NCI-H748 (cell line): ENCODE measurements at regions not wholly inside any gene's neighbourhood (a gene's known extent, or its start where the extent isn't known, plus 50 kb on each side); places are given as distances from the start of the nearest gene placed in this dataset.

Source experiments
- DNase-seq: peaks from one replicate; lab custom pipeline; 2025; ENCODE audit not compliant: unreplicated experiment; lab: John Stamatoyannopoulos, UW

- no peak for DNase-seq
These were observed 487.7 kb upstream of the BTBD3 start for GRCh38 chr20:11429889-11430519.

GRCh38 chr20:11430652-11431051 lies 487.0 kb upstream of the BTBD3 start:
- DNase-seq: no peak

DNA sequence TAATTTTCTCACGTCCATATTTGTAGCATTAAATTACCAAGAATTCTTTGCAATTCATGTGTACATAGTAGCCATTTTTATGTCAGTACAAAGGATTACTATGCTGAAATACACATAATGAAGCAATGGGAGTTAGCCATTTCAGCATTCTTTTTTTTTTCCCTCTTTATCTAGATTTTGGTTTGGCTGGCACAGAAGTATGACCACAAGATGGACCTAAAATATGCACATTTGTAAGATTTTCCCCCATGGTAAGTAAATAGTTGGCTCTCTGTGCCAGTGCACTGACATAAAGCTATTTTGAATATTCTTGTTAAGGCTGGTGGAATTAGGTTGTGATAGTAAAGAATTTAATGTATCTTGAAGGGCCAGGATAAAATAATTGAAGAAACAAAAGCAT lies 486.1 kb upstream of the BTBD3 start:
- DNase-seq: no peak

- no peak for DNase-seq
These were observed 485.3 kb upstream of the BTBD3 start for GRCh38 chr20:11432407-11432806.

- no peak for DNase-seq
These were observed 481.4 kb upstream of the BTBD3 start for GRCh38 chr20:11436113-11436905.

- no peak for DNase-seq
These were observed 480.6 kb upstream of the BTBD3 start for GRCh38 chr20:11437090-11437489.

DNA sequence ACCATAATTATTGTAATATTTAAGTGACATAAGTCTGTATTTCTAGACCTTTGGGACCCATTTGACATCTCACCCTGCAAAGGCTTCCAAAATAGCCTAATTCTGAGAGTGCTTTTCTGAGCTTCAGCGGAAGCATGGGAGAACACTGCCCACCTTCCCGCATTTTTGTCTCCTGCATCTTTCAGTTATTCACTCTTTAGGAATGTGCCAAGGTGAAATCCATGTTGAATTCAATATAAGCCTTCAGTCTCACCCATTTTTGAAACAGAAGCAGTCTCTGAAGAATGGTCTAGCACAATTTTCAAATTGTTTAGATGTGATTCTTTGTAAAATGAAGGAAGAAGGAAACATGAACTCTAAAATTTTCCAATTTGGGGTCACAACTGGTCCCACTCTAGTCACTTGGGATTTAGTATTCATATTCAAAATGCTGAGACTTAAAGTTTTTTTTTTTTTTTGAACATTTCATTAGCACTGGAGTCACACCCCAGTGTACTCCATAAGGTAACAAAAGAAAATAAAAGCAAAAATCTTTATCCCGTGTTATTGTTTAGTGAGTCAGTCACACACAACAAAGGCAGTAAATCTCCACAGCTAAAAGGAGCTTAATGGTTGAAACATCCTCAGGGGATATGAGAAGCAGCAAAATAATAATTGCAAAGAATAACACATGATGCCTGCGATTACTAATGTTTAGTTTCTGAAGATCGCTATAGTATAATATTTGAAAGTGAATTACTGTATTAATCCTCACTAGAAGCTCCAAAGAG lies 479.9 kb upstream of the BTBD3 start:
- no peak for DNase-seq

DNA sequence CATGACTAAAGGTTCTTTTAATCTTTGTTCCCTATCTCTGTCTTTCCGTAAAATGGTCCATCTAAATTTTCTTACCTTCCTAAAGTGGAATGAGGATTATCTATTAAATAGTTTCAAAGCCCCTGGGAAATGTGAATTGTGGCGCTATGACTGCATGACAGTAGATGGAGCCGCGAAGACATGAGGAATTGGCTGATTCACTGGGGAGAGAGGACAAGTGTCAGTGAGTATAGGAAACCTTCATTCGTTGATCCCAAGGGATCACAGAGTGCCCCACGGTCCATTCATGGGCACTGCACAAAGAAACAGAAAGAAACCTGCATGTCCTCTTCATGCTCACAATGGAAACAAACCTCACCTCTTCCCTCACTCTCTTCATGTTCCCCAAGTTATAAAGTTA lies 479.3 kb upstream of the BTBD3 start:
- peak; percentile 30 for DNase-seq

DNA sequence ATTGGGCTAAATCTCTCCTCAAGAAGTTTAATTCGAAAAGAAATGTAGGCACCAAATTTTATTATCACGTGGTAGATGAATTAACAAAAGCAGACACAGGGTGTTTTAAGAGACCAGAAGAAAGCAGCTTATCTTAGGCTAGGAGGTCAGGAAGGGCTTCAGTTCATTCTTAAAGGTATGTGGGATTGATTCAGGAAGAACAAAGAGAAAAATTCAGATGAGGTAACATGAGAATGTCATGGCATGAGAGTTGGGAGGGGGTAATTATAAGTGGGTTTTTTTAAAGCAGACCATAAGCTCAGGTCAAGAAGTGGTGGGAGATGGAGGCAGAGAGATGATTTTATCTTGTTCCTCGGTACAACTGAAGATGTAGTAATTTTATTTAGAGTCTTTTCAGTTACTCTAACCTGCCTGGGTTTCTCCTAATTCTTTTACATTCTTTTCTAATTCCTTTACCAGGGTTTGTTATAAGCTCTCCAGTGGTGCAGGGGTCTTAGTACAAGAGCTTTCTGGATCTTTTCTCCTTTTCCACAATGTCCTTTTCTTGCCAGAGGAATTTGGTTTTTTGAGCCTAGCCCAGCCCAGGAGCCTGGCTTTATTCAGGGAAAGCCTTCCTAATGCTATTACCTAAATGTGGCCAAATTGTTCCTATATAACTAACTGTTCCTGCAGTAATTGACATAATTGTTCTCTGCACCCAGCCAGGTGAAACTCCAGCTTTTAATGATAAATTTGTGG lies 474.1 kb upstream of the BTBD3 start:
- no peak for DNase-seq

GRCh38 chr20:11445161-11445560 lies 472.5 kb upstream of the BTBD3 start:
- no peak for DNase-seq

- DNase-seq: no peak
These were observed 471.8 kb upstream of the BTBD3 start for GRCh38 chr20:11445891-11446290.

GRCh38 chr20:11447371-11448100 lies 470.2 kb upstream of the BTBD3 start:
- DNase-seq: no peak

DNA sequence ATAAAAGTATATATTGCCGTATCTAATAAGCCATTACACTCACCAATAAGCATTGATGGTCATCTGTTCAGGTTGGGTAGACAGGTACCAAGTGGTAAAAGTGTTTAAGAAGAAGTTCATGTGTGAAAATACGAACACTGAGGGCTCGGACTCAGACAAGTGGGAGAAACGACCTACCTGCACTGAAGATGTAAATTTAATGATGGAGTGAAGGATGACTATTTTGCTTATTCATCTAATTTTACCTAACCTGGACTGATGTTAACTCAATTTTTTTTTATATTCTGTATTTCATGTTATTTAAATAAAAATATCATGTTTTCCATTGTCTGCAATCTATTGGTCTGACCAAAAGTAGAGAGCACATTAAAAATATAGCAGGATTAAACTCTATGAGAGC lies 469.1 kb upstream of the BTBD3 start:
- DNase-seq: no peak

- DNase-seq: no peak
These were observed 465.9 kb upstream of the BTBD3 start for GRCh38 chr20:11451793-11452291.

DNA sequence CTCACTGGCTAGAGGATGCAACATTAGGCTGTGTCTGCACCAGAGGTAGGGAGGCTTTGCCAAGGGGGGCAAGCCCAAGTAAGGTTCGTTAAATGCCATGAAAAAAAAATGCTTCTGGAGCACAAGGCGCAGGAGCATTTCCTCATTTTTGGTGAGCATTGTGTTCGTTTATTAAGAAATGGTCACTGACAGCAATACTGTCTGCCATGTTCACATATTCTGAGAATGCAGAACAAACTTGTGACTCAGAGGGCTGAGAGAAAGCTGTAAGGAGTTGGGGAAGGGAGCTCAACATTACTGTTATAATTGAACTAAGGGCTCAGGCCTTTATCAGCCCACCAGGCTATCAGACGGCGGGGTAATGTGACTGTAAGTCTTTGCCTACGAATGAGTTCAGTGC lies 465.4 kb upstream of the BTBD3 start:
- no peak for DNase-seq

DNA sequence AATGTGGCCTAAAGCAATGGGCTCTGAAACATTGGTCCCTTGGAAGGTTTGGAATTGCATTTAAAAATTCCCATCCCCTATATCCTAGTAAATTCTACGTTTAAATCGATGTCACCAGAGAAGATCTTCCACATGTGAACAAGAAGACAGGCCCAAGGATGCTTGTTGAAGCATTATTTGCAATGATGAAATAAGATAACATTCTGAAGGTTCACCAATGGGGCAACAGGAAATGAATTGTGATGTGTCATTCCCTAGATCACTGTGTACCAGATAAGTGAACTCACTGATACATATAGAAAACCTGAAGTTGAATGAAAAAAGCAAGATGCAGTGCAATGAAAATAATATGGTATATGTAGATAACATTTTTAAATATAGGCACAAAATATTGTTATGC lies 464.3 kb upstream of the BTBD3 start:
- DNase-seq: no peak

DNA sequence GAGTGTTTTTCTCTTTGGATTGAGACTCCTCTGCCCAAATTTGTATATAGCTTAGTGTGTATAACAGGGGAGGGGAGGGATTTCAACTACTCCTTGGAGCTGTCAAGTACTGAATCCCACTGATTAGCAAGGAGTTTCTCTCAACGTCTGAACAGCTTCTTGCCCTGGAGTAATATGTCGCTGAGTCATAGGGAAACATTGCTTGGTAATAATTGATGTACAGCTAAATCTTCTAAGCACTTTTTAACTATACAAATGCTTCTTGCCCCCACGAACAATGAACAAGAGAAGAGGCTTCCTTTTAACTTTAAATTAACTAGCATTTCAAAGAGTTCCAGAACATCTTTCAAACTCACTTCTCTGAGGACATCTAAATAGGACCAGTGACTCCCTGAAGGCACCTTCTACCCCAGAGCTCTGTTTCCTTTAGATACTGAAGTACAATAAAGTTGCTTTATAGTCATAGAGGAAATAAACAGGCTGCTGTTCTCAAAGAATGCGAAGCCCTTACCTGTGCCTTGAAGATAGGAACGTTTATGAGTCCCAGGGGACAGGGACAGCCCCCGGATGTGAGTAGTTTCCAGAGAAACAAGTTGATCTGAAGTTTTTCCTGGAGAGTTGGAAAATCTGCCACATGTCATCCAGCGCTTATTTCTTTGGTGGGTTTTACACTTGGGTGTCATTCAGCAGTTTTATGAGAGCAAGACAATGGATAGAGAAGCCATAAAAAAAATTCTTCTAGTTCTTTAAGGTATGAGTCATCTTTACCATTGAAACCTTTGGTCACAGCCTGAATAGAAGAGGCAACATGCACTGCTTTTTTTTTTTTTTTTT lies 462.5 kb upstream of the BTBD3 start:
- DNase-seq: no peak

DNA sequence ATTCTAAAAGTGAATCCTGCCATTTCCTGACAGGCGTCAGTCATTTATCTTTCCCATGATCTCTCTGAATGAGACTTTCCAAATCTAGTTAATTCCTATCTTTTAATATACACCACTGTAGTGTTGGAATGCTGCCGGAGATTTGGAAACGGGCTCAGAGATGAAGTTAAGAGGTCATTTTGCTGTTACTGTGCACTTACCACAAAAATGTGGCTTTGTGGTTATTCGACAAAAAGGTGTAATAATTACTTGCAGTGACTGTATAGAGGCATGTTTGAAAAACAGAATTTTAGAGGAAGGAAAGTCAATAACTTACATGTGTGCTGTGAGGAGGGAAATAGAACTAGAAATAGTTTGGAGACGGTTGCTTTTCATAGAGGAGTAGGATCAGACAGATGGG lies 460.2 kb upstream of the BTBD3 start:
- DNase-seq: no peak

- no peak for DNase-seq
These were observed 458.4 kb upstream of the BTBD3 start for GRCh38 chr20:11459090-11459890.
